ENCODE measurements at regions not wholly inside any gene's neighbourhood (a gene's known extent, or its start where the extent isn't known, plus 50 kb on each side); places are given as distances from the start of the nearest gene placed in this dataset.

- no peak for TF ChIP-seq CTCF (IDR thresholded peaks at IDR 0.05)
- no peak for TF ChIP-seq POLR2A (IDR thresholded peaks at IDR 0.05)
Measured at GRCh38 chr4:117225471-117225870, 140.1 kb upstream of the TRAM1L1 start.
